ENCODE measurements at regions not wholly inside any gene's neighbourhood (a gene's known extent, or its start where the extent isn't known, plus 50 kb on each side); places are given as distances from the start of the nearest gene placed in this dataset.

DNA sequence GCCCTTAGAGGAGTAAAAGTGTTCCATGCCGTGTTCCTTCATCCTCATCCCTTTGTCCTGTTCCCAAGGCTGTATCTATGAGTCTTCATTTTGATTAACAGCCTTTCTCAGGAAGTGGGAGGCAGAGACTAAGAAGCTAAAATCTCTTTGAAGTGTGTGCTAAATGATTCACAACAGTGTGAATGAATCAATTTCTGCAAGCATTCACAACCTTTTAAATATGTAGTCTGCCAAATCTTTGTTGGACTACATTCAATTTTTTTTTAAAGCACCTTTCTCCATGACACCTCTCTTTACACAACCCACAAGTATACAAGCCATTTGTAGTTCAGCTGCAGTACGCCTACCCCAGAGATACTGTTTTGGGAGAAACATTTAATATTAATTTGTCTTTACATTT lies 408.6 kb upstream of the FANCL start:
- H3K9ac ChIP-seq (ENCODE audit: control insufficient read depth, insufficient read depth, low read length): no peak overlapping the region
- SMC1A ChIA-PET (ENCODE audit: uncharacterized antibody, unreplicated experiment): no interaction called here
- no peaks in the 10 kb centered on the region for H4K20me1 ChIP-seq (ENCODE audit: control insufficient read depth, insufficient read depth)
- H3K27ac ChIP-seq (ENCODE audit: control insufficient read depth, insufficient read depth): no peak overlapping the region
- in situ Hi-C loops (cut with MboI): no loop called here
- no peak overlapping the region for H3K4me2 ChIP-seq (ENCODE audit: control insufficient read depth, insufficient read depth)
- no peaks in the 10 kb centered on the region for H3K4me1 ChIP-seq (ENCODE audit: control insufficient read depth, insufficient read depth, low read length)
- no peaks in the 10 kb centered on the region for H3K27me3 ChIP-seq (replicated peaks in 1 of 2; ENCODE audit: control insufficient read depth in 2 of 2, insufficient read depth in 2 of 2, low read length in 1 of 2)
- CTCF ChIA-PET: no interaction called here
- no peak for FAIRE-seq
- no peak overlapping the region for H2AFZ ChIP-seq (ENCODE audit: control insufficient read depth, low read depth, low read length)
- no peaks in the 10 kb centered on the region for H3K79me2 ChIP-seq (ENCODE audit: control insufficient read depth, insufficient read depth, low read length)
- no peak for DNase-seq (ENCODE audit: low read depth, low spot score)
- POLR2A ChIA-PET: no interaction called here
- TF ChIP-seq STAT3 (IDR thresholded peaks at IDR 0.05; ENCODE audit: low read depth, low read length): no peak
- no peak for TF ChIP-seq JUND (IDR thresholded peaks at IDR 0.05; ENCODE audit: low read depth, low read length)
- no peak for TF ChIP-seq SMAD5 (IDR thresholded peaks at IDR 0.05; ENCODE audit: low read depth)
- no peak for TF ChIP-seq ZSCAN29 (IDR thresholded peaks at IDR 0.05)
- no peak for TF ChIP-seq NR2F1 (conservative IDR thresholded peaks at IDR 0.05)
- no peak for TF ChIP-seq RFX5 (IDR thresholded peaks at IDR 0.05; ENCODE audit: low read depth, low read length)
- no peak for TF ChIP-seq TCF12 (IDR thresholded peaks at IDR 0.05; ENCODE audit: low read depth, low read length)
- intact Hi-C loops (cut with micrococcal nuclease; ENCODE audit: unreplicated experiment): no loop called here
- 8% methylated on average over 2 of the region's 2 CpGs for WGBS (ENCODE audit: insufficient coverage, insufficient replicate concordance, low lambda C conversion rate, missing lambda C conversion rate)
- no peak overlapping the region for H3K4me3 ChIP-seq
- H3K36me3 ChIP-seq (ENCODE audit: control insufficient read depth in 2 of 2, insufficient read depth in 2 of 2, low read length in 1 of 2): no peaks in the 10 kb centered on the region
- H3K9me3 ChIP-seq (replicated peaks; ENCODE audit: control insufficient read depth, insufficient read depth, low read length): no peaks in the 10 kb centered on the region
- ATAC-seq: no peak
- RAD21 ChIA-PET (ENCODE audit: unreplicated experiment): no interaction called here
- BruUV-seq (replicated peaks): no TSS peak

DNA sequence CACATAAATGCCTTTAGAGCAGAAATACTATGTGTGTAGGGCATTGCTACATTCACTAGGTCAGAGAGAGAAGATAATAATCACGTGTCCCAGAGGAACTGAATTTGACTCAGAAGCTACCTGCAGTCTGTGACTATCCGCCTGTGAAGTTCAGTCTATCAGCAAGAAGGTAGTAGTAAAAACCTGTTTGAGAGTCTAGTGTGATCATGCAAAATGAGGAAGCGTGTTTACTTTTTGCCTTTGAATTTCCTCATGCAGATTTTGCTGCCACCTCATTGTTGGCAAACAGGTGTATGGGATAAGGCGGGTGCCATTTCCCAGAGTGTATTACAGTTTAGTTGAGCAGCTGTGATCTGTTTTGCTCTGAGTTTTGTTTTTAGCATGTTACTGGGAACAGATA lies 403.9 kb upstream of the FANCL start:
- H3K4me2 ChIP-seq (ENCODE audit: control insufficient read depth, insufficient read depth): no peak overlapping the region
- FAIRE-seq (peak; percentile 13), DNase-seq (ENCODE audit: low read depth, low spot score) (no peak), ATAC-seq (no peak)
- no peaks in the 10 kb centered on the region for H3K9me3 ChIP-seq (replicated peaks; ENCODE audit: control insufficient read depth, insufficient read depth, low read length)
- SMC1A ChIA-PET (ENCODE audit: uncharacterized antibody, unreplicated experiment): no interaction called here
- no peaks in the 10 kb centered on the region for H3K36me3 ChIP-seq (ENCODE audit: control insufficient read depth in 2 of 2, insufficient read depth in 2 of 2, low read length in 1 of 2)
- no peaks in the 10 kb centered on the region for H3K79me2 ChIP-seq (ENCODE audit: control insufficient read depth, insufficient read depth, low read length)
- H4K20me1 ChIP-seq (ENCODE audit: control insufficient read depth, insufficient read depth): no peaks in the 10 kb centered on the region
- POLR2A ChIA-PET: no interaction called here
- in situ Hi-C loops (cut with MboI) (no loop called here), intact Hi-C loops (cut with micrococcal nuclease; ENCODE audit: unreplicated experiment) (no loop called here)
- H3K9ac ChIP-seq (ENCODE audit: control insufficient read depth, insufficient read depth, low read length): no peak overlapping the region
- no peaks in the 10 kb centered on the region for H3K4me1 ChIP-seq (ENCODE audit: control insufficient read depth, insufficient read depth, low read length)
- BruUV-seq (replicated peaks): no TSS peak
- H3K4me3 ChIP-seq: no peak overlapping the region
- no peak overlapping the region for H3K27ac ChIP-seq (ENCODE audit: control insufficient read depth, insufficient read depth)
- RAD21 ChIA-PET (ENCODE audit: unreplicated experiment): no interaction called here
- 2% methylated on average over 4 of the region's 4 CpGs for WGBS (ENCODE audit: insufficient coverage, insufficient replicate concordance, low lambda C conversion rate, missing lambda C conversion rate)
- CTCF ChIA-PET: no interaction called here
- H3K27me3 ChIP-seq (replicated peaks in 1 of 2; ENCODE audit: control insufficient read depth in 2 of 2, insufficient read depth in 2 of 2, low read length in 1 of 2): no peaks in the 10 kb centered on the region
- no peak overlapping the region for H2AFZ ChIP-seq (ENCODE audit: control insufficient read depth, low read depth, low read length)
- TF ChIP-seq, protein P1, sequence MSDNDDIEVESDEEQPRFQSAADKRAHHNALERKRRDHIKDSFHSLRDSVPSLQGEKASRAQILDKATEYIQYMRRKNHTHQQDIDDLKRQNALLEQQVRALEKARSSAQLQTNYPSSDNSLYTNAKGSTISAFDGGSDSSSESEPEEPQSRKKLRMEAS (IDR thresholded peaks at IDR 0.05; ENCODE audit: low read depth, low read length): no peak
- TF ChIP-seq ETV6 (conservative IDR thresholded peaks at IDR 0.05 in 1 of 2, IDR thresholded peaks at IDR 0.05 in 1 of 2; ENCODE audit: borderline replicate concordance in 1 of 2, low read depth in 1 of 2) (no peak), HCFC1 (IDR thresholded peaks at IDR 0.05; ENCODE audit: low read length) (no peak)
- TF ChIP-seq, protein P2, sequence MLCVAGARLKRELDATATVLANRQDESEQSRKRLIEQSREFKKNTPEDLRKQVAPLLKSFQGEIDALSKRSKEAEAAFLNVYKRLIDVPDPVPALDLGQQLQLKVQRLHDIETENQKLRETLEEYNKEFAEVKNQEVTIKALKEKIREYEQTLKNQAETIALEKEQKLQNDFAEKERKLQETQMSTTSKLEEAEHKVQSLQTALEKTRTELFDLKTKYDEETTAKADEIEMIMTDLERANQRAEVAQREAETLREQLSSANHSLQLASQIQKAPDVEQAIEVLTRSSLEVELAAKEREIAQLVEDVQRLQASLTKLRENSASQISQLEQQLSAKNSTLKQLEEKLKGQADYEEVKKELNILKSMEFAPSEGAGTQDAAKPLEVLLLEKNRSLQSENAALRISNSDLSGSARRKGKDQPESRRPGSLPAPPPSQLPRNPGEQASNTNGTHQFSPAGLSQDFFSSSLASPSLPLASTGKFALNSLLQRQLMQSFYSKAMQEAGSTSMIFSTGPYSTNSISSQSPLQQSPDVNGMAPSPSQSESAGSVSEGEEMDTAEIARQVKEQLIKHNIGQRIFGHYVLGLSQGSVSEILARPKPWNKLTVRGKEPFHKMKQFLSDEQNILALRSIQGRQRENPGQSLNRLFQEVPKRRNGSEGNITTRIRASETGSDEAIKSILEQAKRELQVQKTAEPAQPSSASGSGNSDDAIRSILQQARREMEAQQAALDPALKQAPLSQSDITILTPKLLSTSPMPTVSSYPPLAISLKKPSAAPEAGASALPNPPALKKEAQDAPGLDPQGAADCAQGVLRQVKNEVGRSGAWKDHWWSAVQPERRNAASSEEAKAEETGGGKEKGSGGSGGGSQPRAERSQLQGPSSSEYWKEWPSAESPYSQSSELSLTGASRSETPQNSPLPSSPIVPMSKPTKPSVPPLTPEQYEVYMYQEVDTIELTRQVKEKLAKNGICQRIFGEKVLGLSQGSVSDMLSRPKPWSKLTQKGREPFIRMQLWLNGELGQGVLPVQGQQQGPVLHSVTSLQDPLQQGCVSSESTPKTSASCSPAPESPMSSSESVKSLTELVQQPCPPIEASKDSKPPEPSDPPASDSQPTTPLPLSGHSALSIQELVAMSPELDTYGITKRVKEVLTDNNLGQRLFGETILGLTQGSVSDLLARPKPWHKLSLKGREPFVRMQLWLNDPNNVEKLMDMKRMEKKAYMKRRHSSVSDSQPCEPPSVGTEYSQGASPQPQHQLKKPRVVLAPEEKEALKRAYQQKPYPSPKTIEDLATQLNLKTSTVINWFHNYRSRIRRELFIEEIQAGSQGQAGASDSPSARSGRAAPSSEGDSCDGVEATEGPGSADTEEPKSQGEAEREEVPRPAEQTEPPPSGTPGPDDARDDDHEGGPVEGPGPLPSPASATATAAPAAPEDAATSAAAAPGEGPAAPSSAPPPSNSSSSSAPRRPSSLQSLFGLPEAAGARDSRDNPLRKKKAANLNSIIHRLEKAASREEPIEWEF (IDR thresholded peaks at IDR 0.05; ENCODE audit: insufficient replicate concordance, low read depth, low read length): no peak

All from GM12878 (cell line).